GM21423 (cell line): ENCODE measurements at regions not wholly inside any gene's neighbourhood (a gene's known extent, or its start where the extent isn't known, plus 50 kb on each side); places are given as distances from the start of the nearest gene placed in this dataset.
"Not testable (repeated sequence)": the region's sequence is repeated elsewhere in the genome, so short reads cannot be mapped to it uniquely, and the experiment has no call there.

Experiments
- ATAC-seq: cut with Tn5 transposase; IDR thresholded peaks from one replicate; pipeline ENCODE4 v1.9.1; 2021; ENCODE audit warnings: mild to moderate bottlenecking, moderate library complexity; ENCODE audit not compliant: unreplicated experiment

- no peak for ATAC-seq
Observed at GRCh38 chr6:126955621-126956020, 162.8 kb upstream of the RSPO3 start.

DNA sequence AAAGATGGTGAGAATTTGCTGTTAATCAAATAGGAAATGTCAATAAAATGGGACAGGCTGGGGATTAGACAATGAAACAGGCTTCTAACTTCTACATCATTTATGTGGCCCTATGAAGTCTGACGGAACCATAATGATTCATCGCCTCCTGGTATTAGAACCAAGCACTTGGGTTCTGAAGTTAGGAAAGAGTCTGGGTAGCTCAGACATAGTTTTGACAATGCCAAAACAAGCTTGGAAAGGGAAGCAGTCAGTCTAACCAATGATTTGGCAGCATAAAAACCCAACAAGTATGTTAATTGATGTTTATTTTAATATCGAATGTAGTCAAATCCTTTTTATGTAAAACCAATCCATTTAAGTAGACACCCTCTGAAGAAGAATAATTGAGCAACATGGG, 160.8 kb upstream of the RSPO3 start:
- ATAC-seq: no peak

DNA sequence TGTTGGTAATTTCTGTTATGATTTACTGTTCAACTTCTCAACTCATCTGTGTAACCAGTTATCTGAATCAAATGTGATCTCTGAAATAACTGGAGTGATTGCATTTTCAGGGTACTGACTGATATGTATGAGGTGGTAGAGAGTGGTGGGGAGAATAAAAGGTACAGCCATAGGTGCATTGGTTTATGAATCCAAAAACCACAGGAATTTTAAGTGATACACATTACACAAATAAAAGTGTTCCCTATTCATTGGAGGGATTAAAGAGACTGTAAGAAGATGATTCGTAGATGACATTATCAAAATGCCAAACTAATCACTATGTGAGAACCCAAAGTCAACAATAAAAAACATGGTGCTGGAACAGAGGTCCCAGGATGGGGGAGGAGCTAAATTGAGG, 158.7 kb upstream of the RSPO3 start:
- no peak for ATAC-seq

DNA sequence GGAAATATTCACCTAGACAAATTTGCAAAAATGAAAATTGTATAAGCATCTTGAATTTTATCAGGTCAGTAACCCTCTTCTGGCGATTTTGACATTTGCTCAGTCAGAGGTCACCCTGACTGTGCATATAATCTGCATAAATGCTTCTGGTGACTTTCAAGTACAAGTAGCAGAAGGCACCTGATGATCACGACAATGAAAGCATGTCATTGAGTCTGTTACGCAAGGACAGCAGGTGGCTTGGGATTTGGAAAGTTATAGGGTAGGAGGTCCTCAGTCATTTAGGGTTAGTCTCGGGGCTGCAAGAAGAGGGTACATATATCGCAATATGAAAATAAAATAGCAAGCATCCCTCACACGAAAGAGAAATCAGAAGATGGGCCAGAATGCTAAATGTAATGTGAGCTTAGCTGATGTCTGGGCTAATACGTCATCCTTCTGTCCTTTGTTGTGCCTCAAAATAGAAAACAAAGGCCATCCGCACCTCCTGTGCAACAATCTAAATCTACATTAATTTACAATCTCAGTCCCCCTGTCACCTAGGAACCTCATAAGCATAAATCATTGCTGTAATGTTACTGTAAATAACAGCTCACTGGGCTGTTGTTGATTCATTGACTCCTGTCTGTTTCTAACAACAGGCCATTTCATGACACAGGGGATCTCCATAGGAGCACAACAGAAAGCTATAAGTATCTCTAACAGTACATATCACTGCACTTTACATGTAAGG, 155.2 kb upstream of the RSPO3 start:
- no peak for ATAC-seq

DNA sequence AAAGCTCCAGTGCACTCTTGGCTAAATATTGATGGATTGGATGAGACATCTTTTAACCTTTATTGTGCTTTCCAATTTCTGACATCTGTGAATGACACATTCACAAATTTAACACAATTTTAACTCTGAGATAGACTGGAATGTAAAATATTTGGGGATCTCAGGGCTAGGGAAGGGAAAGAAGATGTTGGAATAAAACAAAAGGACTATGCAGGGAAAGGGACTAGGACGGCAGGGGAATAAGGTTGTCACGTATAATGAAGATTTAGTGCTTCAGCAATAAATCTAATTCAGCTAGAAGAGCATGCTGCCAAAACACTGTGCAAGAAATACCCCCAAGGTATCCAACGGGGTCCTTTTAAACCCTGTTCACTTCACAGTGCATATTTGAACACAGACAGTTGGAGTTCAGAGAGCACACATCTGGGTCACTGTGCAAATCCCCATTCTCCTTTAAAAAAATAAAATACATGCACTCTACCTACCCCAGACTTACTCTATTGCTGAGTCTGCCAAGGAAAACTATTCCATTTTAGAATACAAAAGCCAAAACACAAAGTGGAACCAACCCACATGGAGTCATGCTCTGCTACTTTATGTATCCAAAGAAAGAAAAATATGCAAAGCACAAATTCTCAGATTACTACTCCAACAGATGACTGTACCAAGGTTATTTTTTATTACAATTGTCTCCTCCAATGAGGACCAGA, 151.0 kb upstream of the RSPO3 start:
- ATAC-seq: no peak

GRCh38 chr6:126976253-126976797, 142.1 kb upstream of the RSPO3 start:
- no peak for ATAC-seq

GRCh38 chr6:126983779-126984178, 134.7 kb upstream of the RSPO3 start:
- no peak for ATAC-seq

DNA sequence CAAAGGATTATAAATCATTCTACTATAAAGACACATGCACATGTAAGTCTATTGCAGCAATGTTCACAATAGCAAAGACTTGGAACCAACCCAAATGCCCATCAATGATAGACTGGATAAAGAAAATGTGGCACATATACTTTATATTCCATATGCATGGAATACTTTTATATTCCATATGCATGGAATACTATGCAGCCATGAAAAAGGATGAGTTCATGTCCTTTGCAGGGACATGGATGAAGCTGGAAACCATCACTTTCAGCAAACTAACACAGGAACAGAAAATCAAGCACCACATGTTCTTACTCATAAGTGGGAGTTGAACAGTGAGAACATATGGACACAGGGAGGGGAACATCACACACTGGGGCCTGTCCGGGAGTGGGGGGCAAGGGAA, 130.3 kb upstream of the RSPO3 start:
- not testable (repeated sequence) for ATAC-seq

DNA sequence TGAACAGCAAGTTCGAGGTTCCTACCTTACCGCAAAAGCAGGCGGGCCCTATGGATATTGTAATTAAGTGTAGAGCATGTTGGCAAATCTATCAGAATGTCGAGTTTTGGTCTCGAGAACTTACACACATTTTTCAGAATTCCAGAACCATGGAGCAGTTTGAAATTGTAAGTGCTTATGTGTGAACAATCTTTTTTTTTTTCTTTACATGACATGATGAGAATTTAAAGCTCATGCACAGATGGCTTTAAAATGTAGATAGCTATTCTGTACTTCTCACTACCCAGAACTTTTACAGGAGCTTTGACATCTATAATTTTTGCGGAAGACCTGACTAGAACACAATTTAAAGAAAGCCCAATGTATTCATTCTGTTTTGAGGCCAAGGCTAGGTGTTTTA, 117.8 kb upstream of the RSPO3 start:
- ATAC-seq: no peak

- ATAC-seq: no peak
Observed at GRCh38 chr6:127013865-127014264, 104.6 kb upstream of the RSPO3 start.

GRCh38 chr6:127015858-127016257, 102.6 kb upstream of the RSPO3 start:
- no peak for ATAC-seq

- no peak for ATAC-seq
Observed at GRCh38 chr6:127019828-127020227, 98.6 kb upstream of the RSPO3 start.

- no peak for ATAC-seq
Observed at GRCh38 chr6:127022302-127022701, 96.2 kb upstream of the RSPO3 start.

GRCh38 chr6:127023001-127023778, 95.3 kb upstream of the RSPO3 start:
- ATAC-seq: no peak

GRCh38 chr6:127026247-127026646, 92.2 kb upstream of the RSPO3 start:
- ATAC-seq: no peak

GRCh38 chr6:127030111-127030510, 88.4 kb upstream of the RSPO3 start:
- no peak for ATAC-seq

DNA sequence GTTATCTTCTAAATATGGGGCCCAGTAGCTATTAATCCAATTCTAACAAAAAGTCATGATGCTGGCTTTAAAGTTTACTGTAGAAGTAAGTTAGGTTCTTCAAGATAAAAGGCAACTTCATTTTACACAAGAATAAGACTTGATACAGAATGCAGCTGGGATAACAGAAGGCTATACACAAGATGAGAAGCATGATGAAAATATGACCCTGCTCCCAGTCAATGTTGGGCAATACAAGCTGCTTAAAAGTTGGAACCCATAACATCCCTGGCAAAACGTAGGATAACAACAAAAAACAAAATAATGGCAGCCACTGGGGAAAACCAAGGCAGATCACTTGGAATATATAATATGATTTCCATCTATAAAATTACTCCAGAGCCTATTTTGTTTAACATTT, 87.6 kb upstream of the RSPO3 start:
- no peak for ATAC-seq

DNA sequence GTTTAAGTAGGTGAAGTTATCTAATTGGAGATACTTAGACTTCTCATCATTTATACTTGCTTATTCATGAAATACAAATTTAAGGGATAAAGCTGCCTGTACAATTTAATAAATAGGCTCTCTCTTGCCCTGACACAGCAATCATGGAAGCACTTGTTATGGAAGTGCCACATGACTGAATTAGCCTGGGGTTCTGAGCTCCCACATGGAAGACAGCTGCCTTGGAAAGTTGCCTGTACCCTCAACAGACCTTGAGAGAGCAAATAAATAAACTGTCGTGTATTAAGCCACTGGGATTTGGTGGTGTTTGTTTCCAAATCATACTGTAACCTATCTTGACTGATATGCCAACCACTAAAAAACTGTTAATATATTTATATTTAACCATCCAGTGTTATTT, 87.0 kb upstream of the RSPO3 start:
- no peak for ATAC-seq

DNA sequence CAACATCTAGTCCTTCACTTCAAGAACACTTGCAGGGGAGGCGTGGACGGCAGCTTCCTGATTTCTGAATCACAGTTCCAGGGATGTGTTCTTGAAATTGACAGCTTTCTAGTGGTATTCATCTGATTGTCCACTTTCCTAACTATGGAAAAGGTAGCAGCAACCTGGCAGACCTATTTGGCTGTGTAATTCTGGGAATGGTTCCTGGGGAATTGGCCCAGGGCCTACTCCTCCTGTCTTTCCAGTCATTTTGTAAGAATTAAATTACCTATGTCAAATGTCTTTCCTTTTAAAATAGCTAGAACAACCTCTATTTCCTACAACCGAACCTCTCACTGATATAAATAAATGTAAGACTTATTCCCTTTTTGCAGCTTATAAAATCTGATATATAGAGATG, 85.5 kb upstream of the RSPO3 start:
- ATAC-seq: no peak

GRCh38 chr6:127051571-127052260, 66.8 kb upstream of the RSPO3 start:
- ATAC-seq: no peak
